ENCODE measurements at regions not wholly inside any gene's neighbourhood (a gene's known extent, or its start where the extent isn't known, plus 50 kb on each side); places are given as distances from the start of the nearest gene placed in this dataset.

DNA sequence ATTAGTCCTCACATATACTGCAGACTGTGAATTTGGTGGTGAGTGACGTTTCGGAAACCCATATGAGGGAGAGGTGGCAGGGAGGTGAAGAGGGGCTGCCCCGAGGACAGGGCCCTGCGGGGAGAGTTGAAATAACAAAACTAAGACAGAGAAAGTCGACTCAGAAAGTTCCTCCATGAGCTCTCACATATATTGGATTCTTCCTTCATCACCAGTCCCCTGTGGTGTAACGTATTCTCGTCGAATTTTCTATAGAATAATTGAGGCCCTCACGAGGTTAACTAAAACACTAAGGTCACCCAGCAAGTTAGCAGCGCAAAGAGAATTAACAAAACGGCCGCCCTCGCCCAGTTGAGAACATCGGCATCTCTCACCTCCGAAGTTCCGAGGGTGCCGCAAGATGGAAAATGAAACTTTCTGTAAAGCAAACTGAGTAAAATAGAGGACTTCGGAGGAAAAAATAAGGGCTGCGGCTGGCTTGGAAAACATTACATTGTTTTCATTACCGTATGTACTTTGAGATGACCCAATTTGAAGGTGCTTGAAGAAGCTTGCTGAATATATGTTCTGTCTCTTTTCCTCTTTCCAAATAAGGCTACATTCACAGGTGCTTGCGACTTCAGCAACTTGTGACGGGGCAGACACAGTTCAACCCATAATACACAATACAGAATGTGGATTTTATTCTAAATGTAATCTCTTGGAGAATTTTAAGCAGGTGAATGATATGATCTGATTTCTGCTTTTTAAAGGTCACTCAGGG is 490.9 kb upstream of the JARID2 start:
- Mint-ChIP-seq H3K4me3 (no peak overlapping the region), H3K27ac (no peak overlapping the region), H3K9me3 (peaks cover 4% of the 10 kb centered on the region), H3K4me1 (peaks cover 11% of the 10 kb centered on the region), H3K36me3 (0 out of 2 replicates have a peak, but pooled peaks cover 2% of the 10 kb centered on the region), H3K27me3 (ENCODE audit: low read depth) (no peaks in the 10 kb centered on the region)
- DNase-seq (ENCODE audit: low spot score) (no peak), ATAC-seq (no peak)
- TF ChIP-seq, protein P1, sequence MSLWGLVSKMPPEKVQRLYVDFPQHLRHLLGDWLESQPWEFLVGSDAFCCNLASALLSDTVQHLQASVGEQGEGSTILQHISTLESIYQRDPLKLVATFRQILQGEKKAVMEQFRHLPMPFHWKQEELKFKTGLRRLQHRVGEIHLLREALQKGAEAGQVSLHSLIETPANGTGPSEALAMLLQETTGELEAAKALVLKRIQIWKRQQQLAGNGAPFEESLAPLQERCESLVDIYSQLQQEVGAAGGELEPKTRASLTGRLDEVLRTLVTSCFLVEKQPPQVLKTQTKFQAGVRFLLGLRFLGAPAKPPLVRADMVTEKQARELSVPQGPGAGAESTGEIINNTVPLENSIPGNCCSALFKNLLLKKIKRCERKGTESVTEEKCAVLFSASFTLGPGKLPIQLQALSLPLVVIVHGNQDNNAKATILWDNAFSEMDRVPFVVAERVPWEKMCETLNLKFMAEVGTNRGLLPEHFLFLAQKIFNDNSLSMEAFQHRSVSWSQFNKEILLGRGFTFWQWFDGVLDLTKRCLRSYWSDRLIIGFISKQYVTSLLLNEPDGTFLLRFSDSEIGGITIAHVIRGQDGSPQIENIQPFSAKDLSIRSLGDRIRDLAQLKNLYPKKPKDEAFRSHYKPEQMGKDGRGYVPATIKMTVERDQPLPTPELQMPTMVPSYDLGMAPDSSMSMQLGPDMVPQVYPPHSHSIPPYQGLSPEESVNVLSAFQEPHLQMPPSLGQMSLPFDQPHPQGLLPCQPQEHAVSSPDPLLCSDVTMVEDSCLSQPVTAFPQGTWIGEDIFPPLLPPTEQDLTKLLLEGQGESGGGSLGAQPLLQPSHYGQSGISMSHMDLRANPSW (CRISPR knock-in tag; conservative IDR thresholded peaks at IDR 0.05; ENCODE audit: low read depth), result no peak
- no peak for TF ChIP-seq ZNF416 (CRISPR knock-in tag; IDR thresholded peaks at IDR 0.05)
- TF ChIP-seq, protein P2, sequence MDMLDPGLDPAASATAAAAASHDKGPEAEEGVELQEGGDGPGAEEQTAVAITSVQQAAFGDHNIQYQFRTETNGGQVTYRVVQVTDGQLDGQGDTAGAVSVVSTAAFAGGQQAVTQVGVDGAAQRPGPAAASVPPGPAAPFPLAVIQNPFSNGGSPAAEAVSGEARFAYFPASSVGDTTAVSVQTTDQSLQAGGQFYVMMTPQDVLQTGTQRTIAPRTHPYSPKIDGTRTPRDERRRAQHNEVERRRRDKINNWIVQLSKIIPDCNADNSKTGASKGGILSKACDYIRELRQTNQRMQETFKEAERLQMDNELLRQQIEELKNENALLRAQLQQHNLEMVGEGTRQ (CRISPR knock-in tag; IDR thresholded peaks at IDR 0.05), result no peak
- TF ChIP-seq, protein P3, sequence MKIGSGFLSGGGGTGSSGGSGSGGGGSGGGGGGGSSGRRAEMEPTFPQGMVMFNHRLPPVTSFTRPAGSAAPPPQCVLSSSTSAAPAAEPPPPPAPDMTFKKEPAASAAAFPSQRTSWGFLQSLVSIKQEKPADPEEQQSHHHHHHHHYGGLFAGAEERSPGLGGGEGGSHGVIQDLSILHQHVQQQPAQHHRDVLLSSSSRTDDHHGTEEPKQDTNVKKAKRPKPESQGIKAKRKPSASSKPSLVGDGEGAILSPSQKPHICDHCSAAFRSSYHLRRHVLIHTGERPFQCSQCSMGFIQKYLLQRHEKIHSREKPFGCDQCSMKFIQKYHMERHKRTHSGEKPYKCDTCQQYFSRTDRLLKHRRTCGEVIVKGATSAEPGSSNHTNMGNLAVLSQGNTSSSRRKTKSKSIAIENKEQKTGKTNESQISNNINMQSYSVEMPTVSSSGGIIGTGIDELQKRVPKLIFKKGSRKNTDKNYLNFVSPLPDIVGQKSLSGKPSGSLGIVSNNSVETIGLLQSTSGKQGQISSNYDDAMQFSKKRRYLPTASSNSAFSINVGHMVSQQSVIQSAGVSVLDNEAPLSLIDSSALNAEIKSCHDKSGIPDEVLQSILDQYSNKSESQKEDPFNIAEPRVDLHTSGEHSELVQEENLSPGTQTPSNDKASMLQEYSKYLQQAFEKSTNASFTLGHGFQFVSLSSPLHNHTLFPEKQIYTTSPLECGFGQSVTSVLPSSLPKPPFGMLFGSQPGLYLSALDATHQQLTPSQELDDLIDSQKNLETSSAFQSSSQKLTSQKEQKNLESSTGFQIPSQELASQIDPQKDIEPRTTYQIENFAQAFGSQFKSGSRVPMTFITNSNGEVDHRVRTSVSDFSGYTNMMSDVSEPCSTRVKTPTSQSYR (CRISPR knock-in tag; IDR thresholded peaks at IDR 0.05), result no peak
- TF ChIP-seq, protein P4, sequence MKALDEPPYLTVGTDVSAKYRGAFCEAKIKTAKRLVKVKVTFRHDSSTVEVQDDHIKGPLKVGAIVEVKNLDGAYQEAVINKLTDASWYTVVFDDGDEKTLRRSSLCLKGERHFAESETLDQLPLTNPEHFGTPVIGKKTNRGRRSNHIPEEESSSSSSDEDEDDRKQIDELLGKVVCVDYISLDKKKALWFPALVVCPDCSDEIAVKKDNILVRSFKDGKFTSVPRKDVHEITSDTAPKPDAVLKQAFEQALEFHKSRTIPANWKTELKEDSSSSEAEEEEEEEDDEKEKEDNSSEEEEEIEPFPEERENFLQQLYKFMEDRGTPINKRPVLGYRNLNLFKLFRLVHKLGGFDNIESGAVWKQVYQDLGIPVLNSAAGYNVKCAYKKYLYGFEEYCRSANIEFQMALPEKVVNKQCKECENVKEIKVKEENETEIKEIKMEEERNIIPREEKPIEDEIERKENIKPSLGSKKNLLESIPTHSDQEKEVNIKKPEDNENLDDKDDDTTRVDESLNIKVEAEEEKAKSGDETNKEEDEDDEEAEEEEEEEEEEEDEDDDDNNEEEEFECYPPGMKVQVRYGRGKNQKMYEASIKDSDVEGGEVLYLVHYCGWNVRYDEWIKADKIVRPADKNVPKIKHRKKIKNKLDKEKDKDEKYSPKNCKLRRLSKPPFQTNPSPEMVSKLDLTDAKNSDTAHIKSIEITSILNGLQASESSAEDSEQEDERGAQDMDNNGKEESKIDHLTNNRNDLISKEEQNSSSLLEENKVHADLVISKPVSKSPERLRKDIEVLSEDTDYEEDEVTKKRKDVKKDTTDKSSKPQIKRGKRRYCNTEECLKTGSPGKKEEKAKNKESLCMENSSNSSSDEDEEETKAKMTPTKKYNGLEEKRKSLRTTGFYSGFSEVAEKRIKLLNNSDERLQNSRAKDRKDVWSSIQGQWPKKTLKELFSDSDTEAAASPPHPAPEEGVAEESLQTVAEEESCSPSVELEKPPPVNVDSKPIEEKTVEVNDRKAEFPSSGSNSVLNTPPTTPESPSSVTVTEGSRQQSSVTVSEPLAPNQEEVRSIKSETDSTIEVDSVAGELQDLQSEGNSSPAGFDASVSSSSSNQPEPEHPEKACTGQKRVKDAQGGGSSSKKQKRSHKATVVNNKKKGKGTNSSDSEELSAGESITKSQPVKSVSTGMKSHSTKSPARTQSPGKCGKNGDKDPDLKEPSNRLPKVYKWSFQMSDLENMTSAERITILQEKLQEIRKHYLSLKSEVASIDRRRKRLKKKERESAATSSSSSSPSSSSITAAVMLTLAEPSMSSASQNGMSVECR (CRISPR knock-in tag; IDR thresholded peaks at IDR 0.05; ENCODE audit: borderline replicate concordance), result no peak
- TF ChIP-seq TEAD4 (CRISPR knock-in tag; IDR thresholded peaks at IDR 0.05), result no peak
- TF ChIP-seq SOX15 (CRISPR knock-in tag; IDR thresholded peaks at IDR 0.05), result no peak
- TF ChIP-seq, protein P5, sequence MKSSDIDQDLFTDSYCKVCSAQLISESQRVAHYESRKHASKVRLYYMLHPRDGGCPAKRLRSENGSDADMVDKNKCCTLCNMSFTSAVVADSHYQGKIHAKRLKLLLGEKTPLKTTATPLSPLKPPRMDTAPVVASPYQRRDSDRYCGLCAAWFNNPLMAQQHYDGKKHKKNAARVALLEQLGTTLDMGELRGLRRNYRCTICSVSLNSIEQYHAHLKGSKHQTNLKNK (CRISPR knock-in tag; IDR thresholded peaks at IDR 0.05), result no peak
- no peak for TF ChIP-seq NFE2L1 (CRISPR knock-in tag; IDR thresholded peaks at IDR 0.05)
- TF ChIP-seq, protein P6, sequence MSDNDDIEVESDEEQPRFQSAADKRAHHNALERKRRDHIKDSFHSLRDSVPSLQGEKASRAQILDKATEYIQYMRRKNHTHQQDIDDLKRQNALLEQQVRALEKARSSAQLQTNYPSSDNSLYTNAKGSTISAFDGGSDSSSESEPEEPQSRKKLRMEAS (CRISPR knock-in tag; IDR thresholded peaks at IDR 0.05), result no peak
- POLR2A ChIA-PET, result no interaction called here
- CTCF ChIA-PET, result no interaction called here

DNA sequence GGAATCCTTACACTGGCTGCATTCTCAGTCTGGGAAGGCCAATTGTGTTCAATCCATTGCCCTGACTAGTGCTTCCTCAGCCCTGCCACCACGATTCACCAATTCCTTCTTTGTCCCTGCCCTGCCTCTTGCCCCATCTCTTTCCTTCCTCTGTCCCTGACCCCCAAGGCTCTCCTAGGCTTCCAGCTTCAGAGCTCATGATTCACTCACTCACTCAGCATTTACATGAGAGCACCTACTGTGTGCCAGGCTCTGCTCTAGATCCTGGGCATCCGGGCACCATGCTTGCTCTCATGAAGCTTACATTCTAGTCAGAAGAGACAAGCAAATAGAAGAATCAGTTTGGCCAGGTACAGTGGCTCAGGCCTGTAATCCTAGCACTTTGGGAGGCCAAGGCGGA is 489.5 kb upstream of the JARID2 start:
- no peak overlapping the region for H3K4me3 Mint-ChIP-seq
- TF ChIP-seq, protein P7, sequence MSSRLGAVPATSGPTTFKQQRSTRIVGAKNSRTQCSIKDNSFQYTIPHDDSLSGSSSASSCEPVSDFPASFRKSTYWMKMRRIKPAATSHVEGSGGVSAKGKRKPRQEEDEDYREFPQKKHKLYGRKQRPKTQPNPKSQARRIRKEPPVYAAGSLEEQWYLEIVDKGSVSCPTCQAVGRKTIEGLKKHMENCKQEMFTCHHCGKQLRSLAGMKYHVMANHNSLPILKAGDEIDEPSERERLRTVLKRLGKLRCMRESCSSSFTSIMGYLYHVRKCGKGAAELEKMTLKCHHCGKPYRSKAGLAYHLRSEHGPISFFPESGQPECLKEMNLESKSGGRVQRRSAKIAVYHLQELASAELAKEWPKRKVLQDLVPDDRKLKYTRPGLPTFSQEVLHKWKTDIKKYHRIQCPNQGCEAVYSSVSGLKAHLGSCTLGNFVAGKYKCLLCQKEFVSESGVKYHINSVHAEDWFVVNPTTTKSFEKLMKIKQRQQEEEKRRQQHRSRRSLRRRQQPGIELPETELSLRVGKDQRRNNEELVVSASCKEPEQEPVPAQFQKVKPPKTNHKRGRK (CRISPR knock-in tag; IDR thresholded peaks at IDR 0.05; ENCODE audit: borderline replicate concordance), result no peak
- TF ChIP-seq CREB1 (CRISPR knock-in tag; IDR thresholded peaks at IDR 0.05), result no peak
- TF ChIP-seq, protein P8, sequence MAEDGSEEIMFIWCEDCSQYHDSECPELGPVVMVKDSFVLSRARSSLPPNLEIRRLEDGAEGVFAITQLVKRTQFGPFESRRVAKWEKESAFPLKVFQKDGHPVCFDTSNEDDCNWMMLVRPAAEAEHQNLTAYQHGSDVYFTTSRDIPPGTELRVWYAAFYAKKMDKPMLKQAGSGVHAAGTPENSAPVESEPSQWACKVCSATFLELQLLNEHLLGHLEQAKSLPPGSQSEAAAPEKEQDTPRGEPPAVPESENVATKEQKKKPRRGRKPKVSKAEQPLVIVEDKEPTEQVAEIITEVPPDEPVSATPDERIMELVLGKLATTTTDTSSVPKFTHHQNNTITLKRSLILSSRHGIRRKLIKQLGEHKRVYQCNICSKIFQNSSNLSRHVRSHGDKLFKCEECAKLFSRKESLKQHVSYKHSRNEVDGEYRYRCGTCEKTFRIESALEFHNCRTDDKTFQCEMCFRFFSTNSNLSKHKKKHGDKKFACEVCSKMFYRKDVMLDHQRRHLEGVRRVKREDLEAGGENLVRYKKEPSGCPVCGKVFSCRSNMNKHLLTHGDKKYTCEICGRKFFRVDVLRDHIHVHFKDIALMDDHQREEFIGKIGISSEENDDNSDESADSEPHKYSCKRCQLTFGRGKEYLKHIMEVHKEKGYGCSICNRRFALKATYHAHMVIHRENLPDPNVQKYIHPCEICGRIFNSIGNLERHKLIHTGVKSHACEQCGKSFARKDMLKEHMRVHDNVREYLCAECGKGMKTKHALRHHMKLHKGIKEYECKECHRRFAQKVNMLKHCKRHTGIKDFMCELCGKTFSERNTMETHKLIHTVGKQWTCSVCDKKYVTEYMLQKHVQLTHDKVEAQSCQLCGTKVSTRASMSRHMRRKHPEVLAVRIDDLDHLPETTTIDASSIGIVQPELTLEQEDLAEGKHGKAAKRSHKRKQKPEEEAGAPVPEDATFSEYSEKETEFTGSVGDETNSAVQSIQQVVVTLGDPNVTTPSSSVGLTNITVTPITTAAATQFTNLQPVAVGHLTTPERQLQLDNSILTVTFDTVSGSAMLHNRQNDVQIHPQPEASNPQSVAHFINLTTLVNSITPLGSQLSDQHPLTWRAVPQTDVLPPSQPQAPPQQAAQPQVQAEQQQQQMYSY (CRISPR knock-in tag; IDR thresholded peaks at IDR 0.05), result no peak
- TF ChIP-seq ZNF232 (CRISPR knock-in tag; IDR thresholded peaks at IDR 0.05), result no peak
- TF ChIP-seq NFE2L1 (CRISPR knock-in tag; IDR thresholded peaks at IDR 0.05), result no peak
- TF ChIP-seq, protein P6 (CRISPR knock-in tag; IDR thresholded peaks at IDR 0.05), result no peak
- peaks cover 4% of the 10 kb centered on the region for H3K9me3 Mint-ChIP-seq
- 0 out of 2 replicates have a peak, but pooled peaks cover 2% of the 10 kb centered on the region for H3K36me3 Mint-ChIP-seq
- no peaks in the 10 kb centered on the region for H3K27me3 Mint-ChIP-seq (ENCODE audit: low read depth)
- DNase-seq (ENCODE audit: low spot score) (no peak), ATAC-seq (no peak)
- CTCF ChIA-PET, result no interaction called here
- H3K4me1 Mint-ChIP-seq, result peaks cover 11% of the 10 kb centered on the region
- no peak overlapping the region for H3K27ac Mint-ChIP-seq
- POLR2A ChIA-PET, result interaction anchor here (0.5 kb wide), 1 partner anchor 100 kb away, joined by 4 read pairs; no protein-coding TSS in a partner anchor
